Ammon's horn (tissue), 1 donor: ENCODE measurements at regions not wholly inside any gene's neighbourhood (a gene's known extent, or its start where the extent isn't known, plus 50 kb on each side); places are given as distances from the start of the nearest gene placed in this dataset.

Source experiments
- DNase-seq: peaks from one replicate; pipeline ENCODE4 v3.0.0-alpha.2; 2016; ENCODE audit warnings: low spot score

DNA sequence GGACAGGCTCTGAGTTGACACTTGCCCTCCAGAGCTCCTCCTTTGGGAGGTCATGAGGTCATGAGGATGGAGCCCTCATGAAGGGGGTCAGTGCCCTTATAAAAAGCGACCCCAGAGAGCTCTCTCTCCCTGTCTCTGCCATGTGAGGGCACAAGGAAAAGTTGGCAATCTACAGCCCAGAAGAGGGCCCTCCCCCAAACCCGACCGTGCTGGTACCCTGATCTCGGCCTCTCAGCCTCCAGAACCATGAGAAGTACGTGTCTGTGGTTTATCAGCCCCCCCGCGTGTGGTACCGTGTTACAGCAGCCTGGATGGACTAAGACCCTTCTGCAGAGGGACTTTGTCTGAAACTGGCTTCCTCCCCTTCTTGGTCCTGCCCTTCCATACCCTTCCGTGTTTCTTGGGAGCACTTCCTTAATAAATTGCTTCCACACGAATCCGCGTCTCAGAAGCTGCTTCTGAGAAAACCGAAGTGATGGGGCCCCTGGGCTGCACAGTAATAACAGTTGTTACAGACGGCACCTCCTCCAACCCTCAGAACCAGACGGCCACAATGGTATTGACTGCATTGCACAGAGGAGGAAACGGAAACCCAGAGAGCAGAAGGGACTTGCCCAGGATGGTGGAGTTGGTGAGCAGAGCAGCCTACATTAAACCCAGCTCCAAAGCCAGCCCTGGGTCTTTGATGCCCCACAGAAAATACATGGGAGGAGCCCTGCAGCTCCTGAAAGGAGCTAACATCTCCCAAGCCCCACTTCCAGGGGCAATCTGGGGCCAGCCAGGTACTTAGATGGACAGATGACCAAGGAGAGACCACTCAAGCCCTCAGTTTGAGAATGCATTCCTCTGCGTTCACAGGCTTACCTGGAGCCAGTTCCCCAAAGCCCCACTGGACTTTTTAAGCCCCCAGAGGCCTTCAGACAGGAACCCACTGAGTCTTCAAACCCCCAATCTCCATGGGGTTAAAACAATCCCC is 242.7 kb downstream of the BCOR start:
- no peak for DNase-seq

DNA sequence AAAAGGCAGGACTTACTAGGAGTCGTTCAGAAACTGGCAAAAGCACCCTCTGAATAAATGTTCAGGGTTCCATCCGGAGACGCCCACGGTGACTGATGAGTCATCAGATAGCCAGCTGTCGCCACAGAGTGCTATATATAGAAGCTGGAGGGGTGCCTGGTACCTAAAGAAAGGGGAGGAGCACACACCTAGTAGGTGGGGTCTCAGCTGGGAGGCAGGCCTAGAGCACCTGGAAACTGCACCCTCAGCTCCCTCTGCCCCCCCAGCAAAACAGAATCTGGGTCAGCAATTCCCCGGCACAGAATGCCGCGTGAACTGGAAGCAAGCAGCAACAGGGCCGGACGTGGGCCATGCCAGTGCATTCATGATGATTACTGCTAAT is 242.0 kb downstream of the BCOR start:
- no peak for DNase-seq

DNA sequence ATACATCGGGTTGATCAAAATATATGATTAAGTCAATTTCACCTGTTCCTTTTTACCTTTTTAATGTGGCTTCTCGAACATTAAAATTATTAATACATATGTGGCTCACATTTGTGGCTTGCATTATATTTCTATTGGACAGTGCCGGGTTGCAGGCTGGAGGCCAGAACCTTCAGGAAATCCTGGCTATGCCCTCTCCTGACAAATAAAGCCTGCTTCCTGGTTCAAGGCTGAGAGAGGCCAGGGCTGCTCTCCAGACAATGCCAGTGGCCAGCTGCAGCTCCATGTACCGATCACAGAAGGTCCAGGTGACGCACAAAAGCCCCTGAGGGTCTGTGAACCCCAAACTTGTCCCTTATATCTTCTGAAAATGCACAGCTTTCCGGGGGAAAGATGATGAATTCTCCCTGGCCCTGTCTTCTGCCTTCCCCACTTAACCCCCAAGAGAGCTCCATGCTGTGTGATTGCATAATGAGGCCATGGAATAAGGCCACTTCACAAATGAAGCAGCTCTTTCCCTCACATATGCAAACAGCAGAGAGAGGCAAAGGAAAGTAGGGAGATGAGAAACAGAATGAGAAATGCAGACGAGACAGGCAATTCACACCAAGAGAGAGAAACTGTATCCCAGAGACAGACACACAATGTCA is 241.2 kb downstream of the BCOR start:
- DNase-seq = no peak

DNA sequence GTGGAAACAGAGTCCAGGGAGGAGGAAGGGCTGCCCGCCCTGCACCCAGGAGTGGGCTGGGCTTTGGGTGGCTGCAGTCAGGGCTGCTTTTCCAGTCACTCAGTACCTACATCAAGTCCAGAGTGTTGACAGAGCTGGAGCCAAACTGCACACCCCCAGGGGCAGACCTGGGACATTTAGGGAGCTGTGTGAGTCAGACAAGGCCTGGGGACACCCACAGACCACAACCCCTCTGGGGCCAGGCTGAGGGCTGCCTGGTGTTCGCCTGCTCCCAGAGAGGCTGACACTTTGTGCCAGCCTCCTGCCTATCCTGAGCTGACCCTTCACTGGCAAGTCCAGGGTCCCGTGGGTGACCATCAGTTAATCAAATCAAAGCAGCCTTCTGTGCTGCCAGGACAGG is 240.0 kb downstream of the BCOR start:
- DNase-seq = no peak

DNA sequence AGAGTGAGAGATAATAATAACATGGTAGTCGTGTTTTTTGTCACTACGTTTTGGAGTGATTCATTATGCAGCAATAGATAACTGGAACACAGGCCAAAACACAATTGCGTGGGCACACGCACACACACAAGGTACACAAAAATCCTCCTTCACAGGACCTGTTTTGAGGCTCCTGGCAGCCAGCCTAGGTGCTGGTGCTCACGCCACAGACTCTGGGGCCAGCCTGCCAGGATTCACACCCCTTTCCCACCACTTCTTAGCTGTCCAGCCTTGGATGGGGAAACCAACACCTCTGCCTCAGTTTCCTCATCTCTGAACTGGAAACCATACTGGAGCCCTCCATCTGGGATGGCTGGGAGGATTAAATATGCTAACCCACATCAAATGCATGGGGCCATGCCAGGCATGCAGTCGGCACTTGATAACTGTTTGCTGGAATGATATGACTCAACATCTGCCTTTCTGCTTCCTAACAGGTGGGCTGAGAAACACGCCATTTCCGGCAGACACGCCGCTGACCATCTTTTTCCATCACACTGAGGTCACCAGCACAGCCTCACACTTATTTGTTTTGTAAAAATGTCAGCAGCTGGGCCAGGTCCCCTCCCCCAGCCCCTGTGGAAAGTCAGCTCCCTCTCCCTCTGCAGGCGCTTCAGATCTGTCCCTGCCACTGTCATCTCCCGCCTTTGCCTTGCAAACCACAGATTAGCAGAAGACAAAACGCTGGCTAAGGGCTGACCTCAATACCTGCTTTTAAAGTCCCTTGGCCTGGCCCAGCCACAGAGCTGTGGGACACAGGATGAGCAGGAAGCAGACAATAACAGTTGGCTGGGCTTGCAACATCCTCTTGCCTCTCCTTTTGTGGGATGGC is 237.5 kb downstream of the BCOR start:
- DNase-seq = no peak

DNA sequence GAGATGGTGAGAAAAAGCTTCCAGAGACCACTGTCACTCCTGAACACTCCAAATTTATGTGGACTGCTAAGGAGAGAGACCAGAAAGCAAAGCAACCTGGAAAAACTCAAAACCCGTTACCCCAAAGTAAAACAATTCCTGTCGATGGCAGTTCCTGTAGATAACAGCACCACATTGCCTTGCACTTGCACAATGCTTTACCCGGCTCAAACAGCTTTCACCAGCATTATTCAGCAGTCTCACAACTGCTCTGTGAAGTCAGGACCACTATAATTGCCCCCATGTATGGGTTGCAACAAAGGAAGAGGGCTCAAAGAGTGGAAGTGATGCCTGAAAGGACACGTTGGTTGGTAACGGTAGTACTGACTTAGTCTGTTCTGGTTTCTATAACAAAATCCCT is 234.8 kb downstream of the BCOR start:
- DNase-seq = no peak

DNA sequence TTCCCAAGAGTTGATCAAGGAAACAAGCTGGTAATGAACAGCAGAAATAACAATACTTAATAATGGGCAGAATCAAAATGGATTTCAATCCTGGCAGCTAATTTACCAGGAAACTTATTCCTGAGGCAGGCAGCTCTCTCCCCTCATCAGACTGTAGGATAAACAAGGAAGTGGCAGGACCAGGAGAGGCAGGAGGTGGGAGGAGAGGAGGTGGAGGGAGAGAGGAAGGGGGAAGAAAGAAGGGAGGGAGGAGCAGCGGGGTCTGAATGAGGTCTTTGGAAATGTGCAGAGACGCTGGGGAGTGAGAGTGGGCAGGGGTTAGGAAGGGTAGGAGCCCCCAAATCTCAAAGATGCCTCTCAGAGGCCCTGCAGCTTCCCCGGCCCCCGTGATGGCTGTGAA is 231.5 kb downstream of the BCOR start:
- no peak for DNase-seq

DNA sequence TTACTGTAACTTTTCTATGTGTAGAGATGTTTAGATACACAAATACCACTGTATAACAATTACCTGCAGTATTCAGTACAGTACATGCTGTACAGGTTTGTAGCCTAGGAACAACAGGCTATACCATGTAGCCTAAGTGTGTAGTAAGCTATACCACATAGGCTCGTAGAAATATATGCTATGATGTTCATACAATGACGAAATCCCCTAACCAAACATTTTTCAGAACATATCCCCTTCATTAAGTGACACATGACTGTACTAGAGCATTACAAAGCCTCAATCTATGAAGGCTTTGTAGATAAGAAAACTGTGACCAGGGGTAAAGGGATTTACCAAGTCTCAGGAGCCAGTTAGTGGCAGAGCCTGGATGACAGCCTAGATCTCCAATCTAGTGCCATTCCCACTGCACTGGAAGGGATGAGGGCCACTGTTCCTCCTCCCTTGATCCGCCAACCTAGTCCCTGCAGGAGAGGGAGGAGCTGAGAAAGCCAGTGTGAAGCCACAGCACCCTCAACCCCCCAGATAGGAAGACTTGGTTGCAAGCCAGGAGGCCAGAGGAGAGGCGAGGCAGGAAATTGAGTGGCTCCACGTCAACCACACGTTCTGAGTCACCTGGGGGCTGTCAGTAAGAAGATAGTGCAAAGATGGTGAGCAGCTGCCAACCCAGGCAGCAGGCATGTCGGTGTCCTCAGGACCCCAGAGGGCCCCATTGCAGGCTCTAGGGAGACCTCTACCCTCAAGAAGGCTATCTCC is 227.7 kb downstream of the BCOR start:
- DNase-seq = no peak

DNA sequence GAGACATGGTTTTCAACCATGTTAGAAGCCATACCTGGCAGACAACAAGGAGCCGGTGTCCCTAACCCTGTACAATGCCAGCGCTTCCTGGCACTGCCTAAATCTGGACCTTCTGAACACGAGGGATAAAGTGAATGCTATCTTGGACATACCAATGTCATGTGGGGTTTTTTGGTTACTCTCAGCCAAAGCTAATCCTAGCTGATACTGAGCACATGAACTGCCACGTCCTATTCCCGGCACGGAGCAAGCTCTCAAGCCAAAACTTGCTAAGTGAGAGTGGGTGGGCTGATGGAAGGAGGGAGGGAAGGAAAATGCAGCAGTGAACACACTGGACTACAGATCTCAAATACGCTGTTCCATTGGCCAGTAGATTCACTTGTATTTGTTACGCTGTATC is 226.1 kb downstream of the BCOR start:
- no peak for DNase-seq

DNA sequence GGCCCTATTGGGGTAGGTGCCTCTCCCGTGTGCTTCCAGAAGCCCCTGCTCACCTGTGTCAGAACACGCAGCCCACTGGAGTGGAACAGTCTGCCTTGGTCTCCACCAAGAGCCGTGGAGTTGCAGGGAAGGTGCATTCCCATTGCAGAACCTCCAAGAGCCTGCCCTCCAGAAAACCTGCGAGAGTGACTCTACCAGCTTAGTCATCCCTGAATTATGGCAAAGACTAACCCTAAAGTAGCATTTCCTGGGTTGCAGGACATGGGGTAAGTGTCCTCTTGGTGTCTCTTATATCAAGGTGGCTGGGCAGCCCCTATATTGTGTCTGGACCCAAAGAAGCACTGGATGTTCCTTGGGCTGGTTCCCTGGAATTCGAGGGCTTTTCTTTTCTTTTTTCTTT is 224.6 kb downstream of the BCOR start:
- no peak for DNase-seq

DNA sequence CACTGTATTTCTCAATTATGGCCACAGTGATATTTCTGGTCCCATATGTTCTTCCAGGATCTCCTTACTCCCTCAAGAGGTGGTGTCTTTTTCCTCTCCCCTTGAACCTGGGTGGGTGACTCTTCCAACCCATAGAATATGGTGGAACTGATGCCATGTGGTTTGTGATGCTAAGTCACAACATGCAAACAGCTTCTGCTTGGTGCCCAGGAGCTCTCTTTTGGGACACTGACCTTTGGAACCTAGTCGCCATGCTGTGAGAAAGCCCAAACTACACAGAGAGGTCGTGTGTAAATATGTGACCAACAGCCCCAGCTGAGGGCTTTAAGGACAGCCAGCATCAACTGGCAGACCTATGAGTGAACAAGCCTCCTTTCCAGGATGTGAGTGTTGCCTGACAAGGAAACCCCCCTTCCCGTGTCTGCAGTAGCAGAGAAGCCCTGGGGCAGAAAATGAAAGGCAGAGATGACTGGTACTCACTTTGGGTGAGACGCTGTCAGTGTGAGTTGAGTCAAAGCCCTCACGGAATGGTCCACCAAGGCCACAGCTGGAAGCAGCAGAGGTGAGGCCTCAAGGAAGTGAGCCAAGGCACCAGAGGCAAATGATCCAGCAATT is 223.4 kb downstream of the BCOR start:
- DNase-seq = no peak

DNA sequence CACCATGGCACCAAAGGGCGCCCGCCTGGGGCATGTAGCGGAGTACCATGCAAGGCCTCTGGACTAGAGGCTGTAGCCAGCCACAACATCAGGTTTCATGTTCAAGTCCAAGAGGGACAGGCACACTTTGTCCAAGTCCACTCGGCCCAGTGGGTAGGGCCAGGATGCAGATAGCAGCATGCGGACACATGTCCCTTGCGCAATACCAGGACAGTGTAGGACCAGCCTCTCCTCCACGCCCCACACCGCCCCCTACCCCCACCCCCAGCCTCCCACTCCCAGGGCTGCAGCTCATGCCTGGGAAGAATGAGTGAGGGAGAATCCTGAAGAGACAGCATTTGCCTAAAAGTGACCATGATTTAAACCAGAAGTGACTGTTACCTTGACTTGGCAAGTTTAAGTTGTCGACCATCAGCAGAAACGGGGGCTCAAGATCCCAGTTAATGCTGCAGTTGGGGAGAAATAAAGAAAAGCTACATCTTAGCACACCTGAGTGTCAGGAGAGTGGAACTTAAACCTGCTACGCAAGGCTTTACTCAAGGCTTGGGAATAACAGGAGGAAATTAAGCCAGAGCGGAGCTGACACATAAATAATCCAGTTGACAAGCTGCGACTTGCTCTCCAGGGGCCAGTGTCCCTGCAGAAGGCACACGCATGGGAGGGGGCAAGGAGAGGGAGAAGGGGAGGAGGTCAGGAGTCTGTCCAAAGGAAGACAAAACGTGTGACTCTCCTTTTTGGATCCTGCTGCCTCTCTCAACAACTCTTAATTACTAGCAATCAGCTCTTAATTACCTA is 221.7 kb downstream of the BCOR start:
- no peak for DNase-seq

DNA sequence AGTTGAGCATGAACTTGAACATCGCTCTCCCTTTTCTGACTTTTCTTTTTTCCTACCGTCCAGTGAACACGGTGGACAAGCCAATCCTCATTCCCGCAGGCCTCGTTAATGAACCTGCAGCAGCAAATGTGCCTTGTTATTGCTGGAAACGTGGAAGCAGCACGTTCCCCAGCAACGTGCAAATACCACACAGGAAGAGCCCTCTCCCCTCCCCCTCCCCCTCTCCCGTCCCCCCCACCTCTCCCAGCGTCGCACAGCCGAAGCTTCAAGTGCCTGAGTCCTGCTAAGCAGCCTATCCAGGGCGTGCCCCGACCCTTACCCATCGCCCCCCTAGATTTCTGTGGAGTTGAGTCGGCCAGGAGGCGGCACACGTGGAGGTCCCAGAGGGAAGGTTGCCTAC is 219.9 kb downstream of the BCOR start:
- no peak for DNase-seq

DNA sequence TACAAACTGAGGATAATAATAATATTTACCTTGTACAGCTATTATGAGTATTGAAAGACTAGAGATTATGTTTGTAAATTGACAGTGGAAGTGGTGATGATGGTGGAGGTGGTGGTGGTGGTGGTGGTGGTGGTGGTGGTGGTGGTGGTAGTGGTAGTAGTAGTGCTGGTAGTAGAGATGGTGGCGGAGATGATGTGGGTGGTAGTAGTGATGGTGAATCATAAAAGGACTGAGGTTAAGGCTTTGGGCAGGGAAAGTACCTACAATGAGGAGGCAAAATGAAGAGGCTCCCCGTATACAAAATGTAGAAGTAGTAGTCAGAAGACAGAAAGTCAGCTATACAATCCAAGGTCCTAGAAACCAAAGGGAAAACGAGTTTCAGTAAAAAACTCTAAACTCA is 214.1 kb downstream of the BCOR start:
- no peak for DNase-seq

DNA sequence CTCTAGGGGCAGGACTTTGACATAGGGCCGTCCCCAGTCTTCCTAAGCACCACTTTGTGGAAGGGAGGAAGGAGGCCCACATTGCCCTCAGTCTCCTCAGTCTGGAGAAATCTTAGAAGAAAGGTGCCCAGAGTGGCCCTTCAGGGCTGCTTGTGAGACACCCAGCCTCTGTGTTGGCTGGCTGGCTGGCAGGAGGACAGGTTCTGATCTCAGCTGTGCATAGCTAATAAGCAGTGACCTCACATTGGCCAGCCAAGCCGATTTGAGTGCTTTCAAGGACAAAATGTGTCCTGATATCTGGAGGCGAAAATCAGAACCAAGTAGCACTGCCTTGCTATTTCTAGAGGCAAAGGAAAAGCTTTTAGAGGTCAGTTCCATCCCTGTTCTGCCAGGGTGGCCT is 211.5 kb downstream of the BCOR start:
- peak; percentile 53 for DNase-seq

DNA sequence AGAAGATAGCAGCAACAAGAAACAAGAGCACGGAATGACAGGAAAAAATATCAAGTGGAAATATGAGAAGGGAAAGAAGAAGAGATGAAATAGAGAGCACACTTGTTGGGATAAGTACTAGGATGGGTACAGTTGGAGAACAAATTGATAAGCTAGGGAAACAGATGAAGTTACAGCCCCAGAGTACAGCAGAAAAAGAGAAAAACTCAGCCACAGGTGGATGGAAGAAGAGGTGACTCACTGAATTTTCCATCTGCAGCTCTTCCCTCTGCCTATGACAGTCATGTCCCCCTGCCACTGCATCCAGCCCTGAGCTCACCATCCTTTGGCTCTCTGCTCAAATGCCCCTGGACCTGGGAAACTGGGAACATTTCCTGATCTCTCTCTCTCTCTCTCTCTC is 209.0 kb downstream of the BCOR start:
- no peak for DNase-seq

DNA sequence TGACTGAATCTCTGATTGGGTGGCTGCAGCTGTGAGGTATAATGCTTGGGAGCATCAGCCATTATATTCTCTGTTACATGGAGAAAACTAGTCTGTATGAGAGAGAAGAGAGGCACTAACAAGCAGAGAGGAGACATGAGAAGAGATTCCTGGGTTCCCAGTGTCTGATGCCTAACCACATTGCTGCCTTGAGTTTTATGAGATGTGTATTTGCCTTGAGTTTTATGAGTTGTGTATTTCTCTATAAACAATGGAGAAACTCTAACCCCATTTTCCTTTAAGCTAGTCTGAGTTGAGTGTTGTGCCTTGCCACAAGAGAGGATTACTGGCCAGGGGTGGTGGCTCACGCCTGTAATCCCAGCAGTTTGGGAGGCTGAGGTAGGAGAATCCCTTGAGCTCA is 208.1 kb downstream of the BCOR start:
- DNase-seq = no peak

DNA sequence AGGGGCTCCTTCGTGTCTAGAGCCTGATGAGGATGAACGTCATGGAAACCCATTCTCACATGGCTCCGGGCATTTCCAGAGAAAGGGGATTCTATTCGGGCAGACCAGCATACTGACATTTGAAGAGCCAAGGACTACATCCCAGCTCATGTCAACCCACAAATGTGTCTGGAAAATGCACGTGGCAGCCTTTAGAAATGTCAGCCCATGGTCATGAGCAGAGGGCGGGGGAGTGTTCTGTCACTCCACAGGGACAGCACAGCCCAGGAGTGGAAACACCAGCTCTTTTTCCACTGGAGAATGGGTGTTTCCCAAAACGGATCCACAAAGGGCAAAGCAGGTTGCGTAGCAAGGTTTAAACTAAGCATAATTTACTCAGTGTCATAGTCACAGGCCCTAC is 207.0 kb downstream of the BCOR start:
- DNase-seq = no peak

DNA sequence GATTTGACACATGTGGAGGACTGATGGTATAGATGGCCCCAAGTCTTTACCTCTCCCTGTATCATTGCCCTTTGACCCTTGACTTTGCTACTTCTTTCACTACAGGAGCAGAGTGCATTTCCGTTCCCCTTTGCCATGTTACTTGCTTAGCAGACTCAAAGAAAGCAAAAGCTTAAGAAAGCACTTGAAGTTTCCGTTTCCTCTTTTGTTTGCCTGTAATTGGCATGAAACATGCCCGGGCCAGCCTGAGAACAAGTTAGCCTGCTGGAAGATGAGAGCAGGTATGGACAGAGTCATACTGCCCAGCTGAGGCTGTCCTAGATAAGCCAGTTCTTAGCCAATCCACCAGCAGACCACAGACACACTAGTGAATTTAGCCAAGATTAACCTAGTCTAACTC is 206.0 kb downstream of the BCOR start:
- no peak for DNase-seq
